Liver (tissue), 8 donors: ENCODE measurements at regions not wholly inside any gene's neighbourhood (a gene's known extent, or its start where the extent isn't known, plus 50 kb on each side); places are given as distances from the start of the nearest gene placed in this dataset.

Experiments used
- DNase-seq: peaks from one replicate; pipeline ENCODE4 v3.0.0-alpha.2; 2017; ENCODE audit warnings: low spot score
- H3K27ac ChIP-seq, 2 donors: one replicate each; pipeline ENCODE4 v1.7.0; 2013; ENCODE audit warnings: inconsistent platforms in 2 of 2, low read length in 2 of 2, control low read depth in 1 of 2, low read depth in 1 of 2, mild to moderate bottlenecking in 1 of 2
- H3K27me3 ChIP-seq, 4 donors: one replicate each; pipeline versions ENCODE4 v1.6.1 to v1.7.0; 2013; ENCODE audit warnings: low read length in 3 of 4, inconsistent platforms in 1 of 4, mild to moderate bottlenecking in 1 of 4, moderate library complexity in 1 of 4; ENCODE audit not compliant: control insufficient read depth in 4 of 4, insufficient read depth in 4 of 4
- H3K36me3 ChIP-seq, 4 donors: one replicate each; pipeline versions ENCODE4 v1.6.1 to v1.7.0; 2013; ENCODE audit warnings: low read length in 3 of 4, mild to moderate bottlenecking in 3 of 4, low read depth in 1 of 4, moderate library complexity in 1 of 4; ENCODE audit not compliant: control insufficient read depth in 4 of 4, insufficient read depth in 3 of 4
- H3K4me1 ChIP-seq, 4 donors: one replicate each; pipeline versions ENCODE4 v1.6.1 to v1.7.0; 2013; ENCODE audit warnings: low read length in 3 of 4, mild to moderate bottlenecking in 3 of 4, moderate library complexity in 1 of 4; ENCODE audit not compliant: control insufficient read depth in 4 of 4, insufficient read depth in 4 of 4
- H3K4me3 ChIP-seq, 3 donors: one replicate each; pipeline versions ENCODE4 v1.6.1 to v1.7.0; 2013; ENCODE audit warnings: low read length in 3 of 3, control low read depth in 1 of 3, low read depth in 1 of 3, mild to moderate bottlenecking in 1 of 3
- H3K9ac ChIP-seq, 2 donors: one replicate each; pipeline ENCODE4 v1.7.0; 2013; ENCODE audit warnings: low read length in 2 of 2, mild to moderate bottlenecking in 2 of 2, moderate library complexity in 2 of 2, control low read depth in 1 of 2, low read depth in 1 of 2
- H3K9me3 ChIP-seq, 4 donors: one replicate each; pipeline versions ENCODE4 v1.6.1 to v1.7.0; 2013; ENCODE audit warnings: low read length in 3 of 4; ENCODE audit not compliant: control insufficient read depth in 4 of 4
- ATF3 ChIP-seq: IDR thresholded peaks from 2 replicates; pipeline ENCODE4 v1.6.1; 2016; ENCODE audit warnings: antibody characterized with exemption
- FOXA1 ChIP-seq: IDR thresholded peaks from 2 replicates; pipeline ENCODE4 v1.6.1; 2016; ENCODE audit warnings: antibody characterized with exemption
- FOXA2 ChIP-seq: IDR thresholded peaks from 2 replicates; pipeline ENCODE4 v1.6.1; 2016; ENCODE audit warnings: antibody characterized with exemption
- GABPA ChIP-seq, 2 donors: IDR thresholded peaks in 1 of 2; conservative IDR thresholded peaks in 1 of 2; 2 replicates each; pipeline ENCODE4 v1.6.1; 2016; ENCODE audit warnings: antibody characterized with exemption in 2 of 2, mild to moderate bottlenecking in 1 of 2, moderate library complexity in 1 of 2
- HNF4A ChIP-seq, 2 donors: conservative IDR thresholded peaks; 2 replicates each; pipeline ENCODE4 v1.6.1; 2016; ENCODE audit warnings: antibody characterized with exemption in 2 of 2, mild to moderate bottlenecking in 2 of 2
- JUND ChIP-seq, 2 donors: IDR thresholded peaks; 2 replicates each; pipeline ENCODE4 v1.6.1; 2016; ENCODE audit warnings: antibody characterized with exemption in 2 of 2
- NR2F2 ChIP-seq: IDR thresholded peaks from 2 replicates; pipeline ENCODE4 v1.6.1; 2016; ENCODE audit warnings: antibody characterized with exemption
- RAD21 ChIP-seq, 2 donors: IDR thresholded peaks; 2 replicates each; pipeline ENCODE4 v1.6.1; 2016; ENCODE audit warnings: antibody characterized with exemption in 2 of 2, mild to moderate bottlenecking in 2 of 2
- RXRA ChIP-seq, 2 donors: IDR thresholded peaks; 2 replicates each; pipeline ENCODE4 v1.6.1; 2017 to 2018; ENCODE audit warnings: antibody characterized with exemption in 2 of 2, mild to moderate bottlenecking in 1 of 2
- SP1 ChIP-seq: IDR thresholded peaks from 2 replicates; pipeline ENCODE4 v1.6.1; 2018; ENCODE audit warnings: antibody characterized with exemption, mild to moderate bottlenecking
- TAF1 ChIP-seq: conservative IDR thresholded peaks from 2 replicates; pipeline ENCODE4 v1.6.1; 2016; ENCODE audit warnings: antibody characterized with exemption, mild to moderate bottlenecking
- YY1 ChIP-seq: IDR thresholded peaks from 2 replicates; pipeline ENCODE4 v1.6.1; 2016; ENCODE audit warnings: antibody characterized with exemption, mild to moderate bottlenecking
- WGBS: extraction: QIAGEN DNeasy Blood & Tissue Kit; methylation state at CpG from one replicate; pipeline ENCODE4 v1.1.7; 2013; 5-methylcytosine and 5-hydroxymethylcytosine counted together
- TF ChIP-seq, protein P1 (sequence below): fragments of 150-350 bp; IDR thresholded peaks from 2 replicates; pipeline ENCODE4 v1.5.1; 2017; ENCODE audit warnings: improper control_type of control experiment, low read depth, low read length; ENCODE audit not compliant: missing input control
- TF ChIP-seq, protein P2 (sequence below): IDR thresholded peaks from 2 replicates; pipeline ENCODE4 v1.6.1; 2016; ENCODE audit warnings: antibody characterized with exemption
- TF ChIP-seq, protein P3 (sequence below): IDR thresholded peaks from 2 replicates; pipeline ENCODE4 v1.6.1; 2016; ENCODE audit warnings: antibody characterized with exemption
- donor health status: healthy.
- donor health status: healthy.
- donor health status: healthy.
- donor health status: healthy.
- donor health status: healthy.

- Histone ChIP-seq H3K27ac (no peak overlapping the region), H3K9ac (no peak overlapping the region), H3K4me1 (no peaks in the 10 kb centered on the region), H3K27me3 (no peaks in the 10 kb centered on the region), H3K4me3 (no peak overlapping the region), H3K9me3 (no peaks in the 10 kb centered on the region), H3K36me3 (no peaks in the 10 kb centered on the region)
- no peak for DNase-seq
- WGBS = 35% methylated on average over 2 of the region's 2 CpGs
- TF ChIP-seq TAF1 (no peak), RXRA (IDR thresholded peaks at IDR 0.05) (no peak), RAD21 (IDR thresholded peaks at IDR 0.05) (no peak), FOXA1 (no peak), ATF3 (no peak), YY1 (no peak)
- TF ChIP-seq, protein P1, sequence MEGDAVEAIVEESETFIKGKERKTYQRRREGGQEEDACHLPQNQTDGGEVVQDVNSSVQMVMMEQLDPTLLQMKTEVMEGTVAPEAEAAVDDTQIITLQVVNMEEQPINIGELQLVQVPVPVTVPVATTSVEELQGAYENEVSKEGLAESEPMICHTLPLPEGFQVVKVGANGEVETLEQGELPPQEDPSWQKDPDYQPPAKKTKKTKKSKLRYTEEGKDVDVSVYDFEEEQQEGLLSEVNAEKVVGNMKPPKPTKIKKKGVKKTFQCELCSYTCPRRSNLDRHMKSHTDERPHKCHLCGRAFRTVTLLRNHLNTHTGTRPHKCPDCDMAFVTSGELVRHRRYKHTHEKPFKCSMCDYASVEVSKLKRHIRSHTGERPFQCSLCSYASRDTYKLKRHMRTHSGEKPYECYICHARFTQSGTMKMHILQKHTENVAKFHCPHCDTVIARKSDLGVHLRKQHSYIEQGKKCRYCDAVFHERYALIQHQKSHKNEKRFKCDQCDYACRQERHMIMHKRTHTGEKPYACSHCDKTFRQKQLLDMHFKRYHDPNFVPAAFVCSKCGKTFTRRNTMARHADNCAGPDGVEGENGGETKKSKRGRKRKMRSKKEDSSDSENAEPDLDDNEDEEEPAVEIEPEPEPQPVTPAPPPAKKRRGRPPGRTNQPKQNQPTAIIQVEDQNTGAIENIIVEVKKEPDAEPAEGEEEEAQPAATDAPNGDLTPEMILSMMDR = no peak
- TF ChIP-seq, protein P2, sequence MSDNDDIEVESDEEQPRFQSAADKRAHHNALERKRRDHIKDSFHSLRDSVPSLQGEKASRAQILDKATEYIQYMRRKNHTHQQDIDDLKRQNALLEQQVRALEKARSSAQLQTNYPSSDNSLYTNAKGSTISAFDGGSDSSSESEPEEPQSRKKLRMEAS = no peak
Measured at GRCh38 chrX:144916785-144917184, 330.5 kb upstream of the SPANXN1 start.

DNA sequence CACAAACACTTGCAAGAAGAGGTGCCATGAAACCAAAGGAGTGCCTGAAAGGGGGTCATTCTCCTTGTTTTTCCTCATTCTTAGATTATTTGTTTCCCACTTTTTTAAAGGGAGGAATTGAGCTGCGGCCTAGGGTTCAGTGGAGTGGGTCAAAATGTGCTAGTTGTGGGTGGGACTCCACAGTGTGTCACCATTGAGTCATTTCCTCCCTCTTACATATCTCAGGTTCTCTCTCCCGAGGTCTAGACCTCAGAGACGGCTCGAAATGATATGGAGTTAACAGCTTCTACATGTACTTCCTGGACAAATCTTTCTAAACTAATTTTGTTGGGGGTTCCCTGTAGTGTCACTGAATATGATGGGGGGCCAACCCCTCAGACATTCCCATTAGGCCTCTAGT is 328.4 kb upstream of the SPANXN1 start:
- no peak overlapping the region for H3K4me3 ChIP-seq
- H3K27ac ChIP-seq = no peak overlapping the region
- no peaks in the 10 kb centered on the region for H3K27me3 ChIP-seq
- no peaks in the 10 kb centered on the region for H3K9me3 ChIP-seq
- WGBS = 80% methylated on average over 4 of the region's 4 CpGs
- TF ChIP-seq GABPA (IDR thresholded peaks at IDR 0.05 in 1 of 2, conservative IDR thresholded peaks at IDR 0.05 in 1 of 2) = no peak
- TF ChIP-seq, protein P1 = no peak
- no peak overlapping the region for H3K9ac ChIP-seq
- no peaks in the 10 kb centered on the region for H3K36me3 ChIP-seq
- DNase-seq = no peak
- H3K4me1 ChIP-seq = no peaks in the 10 kb centered on the region

DNA sequence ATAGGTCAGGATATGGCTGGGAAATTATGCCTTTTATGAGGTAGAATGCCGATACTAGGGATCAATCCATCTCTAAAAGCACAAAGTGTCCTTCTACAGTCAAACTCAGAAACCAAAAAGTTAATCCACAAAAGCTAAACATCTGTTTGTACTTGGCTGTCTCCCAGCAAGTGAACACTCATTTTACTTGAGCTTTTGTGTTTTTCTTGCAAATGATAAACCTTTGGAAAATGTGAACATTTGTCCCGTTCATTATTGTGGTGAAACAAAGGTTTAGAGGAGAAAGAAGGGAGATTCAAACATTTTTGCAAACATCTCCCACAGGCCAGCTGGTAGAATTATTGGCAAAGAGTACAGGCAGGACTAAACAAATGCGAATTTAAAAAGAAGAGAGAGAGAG is 300.6 kb upstream of the SPANXN1 start:
- H3K27me3 ChIP-seq = no peaks in the 10 kb centered on the region
- WGBS = 63% methylated on average over 3 of the region's 3 CpGs
- TF ChIP-seq HNF4A (conservative IDR thresholded peaks at IDR 0.05) = no peak
- TF ChIP-seq GABPA (IDR thresholded peaks at IDR 0.05 in 1 of 2, conservative IDR thresholded peaks at IDR 0.05 in 1 of 2) = no peak
- TF ChIP-seq YY1 = no peak
- TF ChIP-seq ATF3 = no peak
- TF ChIP-seq FOXA1 = no peak
- TF ChIP-seq SP1 = no peak
- TF ChIP-seq NR2F2 = no peak
- TF ChIP-seq, protein P3, sequence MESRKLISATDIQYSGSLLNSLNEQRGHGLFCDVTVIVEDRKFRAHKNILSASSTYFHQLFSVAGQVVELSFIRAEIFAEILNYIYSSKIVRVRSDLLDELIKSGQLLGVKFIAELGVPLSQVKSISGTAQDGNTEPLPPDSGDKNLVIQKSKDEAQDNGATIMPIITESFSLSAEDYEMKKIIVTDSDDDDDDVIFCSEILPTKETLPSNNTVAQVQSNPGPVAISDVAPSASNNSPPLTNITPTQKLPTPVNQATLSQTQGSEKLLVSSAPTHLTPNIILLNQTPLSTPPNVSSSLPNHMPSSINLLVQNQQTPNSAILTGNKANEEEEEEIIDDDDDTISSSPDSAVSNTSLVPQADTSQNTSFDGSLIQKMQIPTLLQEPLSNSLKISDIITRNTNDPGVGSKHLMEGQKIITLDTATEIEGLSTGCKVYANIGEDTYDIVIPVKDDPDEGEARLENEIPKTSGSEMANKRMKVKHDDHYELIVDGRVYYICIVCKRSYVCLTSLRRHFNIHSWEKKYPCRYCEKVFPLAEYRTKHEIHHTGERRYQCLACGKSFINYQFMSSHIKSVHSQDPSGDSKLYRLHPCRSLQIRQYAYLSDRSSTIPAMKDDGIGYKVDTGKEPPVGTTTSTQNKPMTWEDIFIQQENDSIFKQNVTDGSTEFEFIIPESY = no peak
- TF ChIP-seq FOXA2 = no peak
- TF ChIP-seq JUND (IDR thresholded peaks at IDR 0.05) = no peak
- no peak for TF ChIP-seq TAF1
- TF ChIP-seq RXRA (IDR thresholded peaks at IDR 0.05) = no peak
- TF ChIP-seq, protein P1 = no peak
- H3K4me1 ChIP-seq = no peaks in the 10 kb centered on the region
- H3K4me3 ChIP-seq = no peak overlapping the region
- no peak overlapping the region for H3K9ac ChIP-seq
- no peak for DNase-seq
- peaks cover 0 to 6% (median 0%) of the 10 kb centered on the region in 4 donors for H3K9me3 ChIP-seq
- no peaks in the 10 kb centered on the region for H3K36me3 ChIP-seq
- H3K27ac ChIP-seq = no peak overlapping the region
